GM12872 (cell line): ENCODE measurements at regions not wholly inside any gene's neighbourhood (a gene's known extent, or its start where the extent isn't known, plus 50 kb on each side); places are given as distances from the start of the nearest gene placed in this dataset.

ENCODE experiments used
- TF ChIP-seq, protein P1 (sequence below): IDR thresholded peaks from 3 replicates; pipeline ENCODE4 v1.5.1; 2011; ENCODE audit warnings: low read depth, mild to moderate bottlenecking, low read length, moderate library complexity; ENCODE audit not compliant: insufficient read depth

DNA sequence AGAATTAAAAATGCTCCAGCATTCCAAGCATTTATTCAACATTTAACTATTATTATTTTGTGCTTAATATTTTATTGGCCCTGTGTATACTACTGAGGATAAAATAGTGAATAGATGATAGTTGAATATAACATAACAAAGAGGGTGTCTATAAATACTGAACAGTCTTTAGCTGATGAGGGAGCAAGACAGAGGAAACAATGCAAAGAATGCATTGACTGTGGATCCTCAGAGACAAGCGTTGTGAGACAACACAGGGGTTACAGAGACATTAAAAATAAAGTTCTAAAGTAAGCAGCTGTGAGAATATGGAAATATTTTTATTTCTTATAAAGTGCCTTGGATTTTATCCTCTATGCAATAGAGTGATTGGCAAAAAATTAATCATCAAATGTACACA is 1133.1 kb downstream of the PLA2G4A start:
- TF ChIP-seq, protein P1, sequence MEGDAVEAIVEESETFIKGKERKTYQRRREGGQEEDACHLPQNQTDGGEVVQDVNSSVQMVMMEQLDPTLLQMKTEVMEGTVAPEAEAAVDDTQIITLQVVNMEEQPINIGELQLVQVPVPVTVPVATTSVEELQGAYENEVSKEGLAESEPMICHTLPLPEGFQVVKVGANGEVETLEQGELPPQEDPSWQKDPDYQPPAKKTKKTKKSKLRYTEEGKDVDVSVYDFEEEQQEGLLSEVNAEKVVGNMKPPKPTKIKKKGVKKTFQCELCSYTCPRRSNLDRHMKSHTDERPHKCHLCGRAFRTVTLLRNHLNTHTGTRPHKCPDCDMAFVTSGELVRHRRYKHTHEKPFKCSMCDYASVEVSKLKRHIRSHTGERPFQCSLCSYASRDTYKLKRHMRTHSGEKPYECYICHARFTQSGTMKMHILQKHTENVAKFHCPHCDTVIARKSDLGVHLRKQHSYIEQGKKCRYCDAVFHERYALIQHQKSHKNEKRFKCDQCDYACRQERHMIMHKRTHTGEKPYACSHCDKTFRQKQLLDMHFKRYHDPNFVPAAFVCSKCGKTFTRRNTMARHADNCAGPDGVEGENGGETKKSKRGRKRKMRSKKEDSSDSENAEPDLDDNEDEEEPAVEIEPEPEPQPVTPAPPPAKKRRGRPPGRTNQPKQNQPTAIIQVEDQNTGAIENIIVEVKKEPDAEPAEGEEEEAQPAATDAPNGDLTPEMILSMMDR = no peak

DNA sequence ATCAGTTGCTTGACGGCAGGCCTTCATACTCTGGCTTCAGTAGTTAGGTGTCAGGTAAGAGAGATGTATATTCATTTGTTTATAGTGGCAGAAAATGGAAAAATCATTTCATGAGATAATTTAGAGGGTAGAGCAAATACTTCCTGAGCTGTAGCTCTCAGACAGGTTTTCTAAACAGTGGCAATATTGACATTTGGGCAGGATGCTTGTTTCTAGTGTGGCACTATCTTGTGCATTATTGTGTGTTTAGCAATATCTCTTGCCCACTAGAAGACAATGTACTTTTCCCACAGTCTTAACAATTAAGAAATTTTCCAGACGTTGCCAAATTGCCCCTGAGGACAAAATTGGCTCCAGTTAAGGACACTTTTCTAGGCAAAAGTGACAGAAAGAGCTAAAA is 1143.1 kb downstream of the PLA2G4A start:
- TF ChIP-seq, protein P1 = no peak

DNA sequence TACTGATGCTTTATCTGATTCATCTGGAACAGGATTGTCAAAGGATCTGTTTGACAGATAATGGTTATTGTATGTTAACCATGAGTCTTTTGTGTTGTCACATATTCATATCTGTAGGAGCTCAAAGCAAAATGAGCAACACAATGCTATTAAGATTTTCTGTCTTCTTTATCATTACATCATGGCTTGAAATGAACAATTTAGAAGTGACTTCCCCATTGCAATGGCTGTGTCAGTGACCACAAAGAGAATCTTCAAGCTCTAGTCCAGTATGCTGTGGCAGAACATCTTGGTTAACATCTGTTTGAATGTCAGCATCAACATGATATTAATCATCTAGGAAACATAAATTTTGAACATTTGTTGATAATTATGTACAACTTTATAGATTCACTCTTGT is 1148.5 kb downstream of the PLA2G4A start:
- TF ChIP-seq, protein P1 = no peak

DNA sequence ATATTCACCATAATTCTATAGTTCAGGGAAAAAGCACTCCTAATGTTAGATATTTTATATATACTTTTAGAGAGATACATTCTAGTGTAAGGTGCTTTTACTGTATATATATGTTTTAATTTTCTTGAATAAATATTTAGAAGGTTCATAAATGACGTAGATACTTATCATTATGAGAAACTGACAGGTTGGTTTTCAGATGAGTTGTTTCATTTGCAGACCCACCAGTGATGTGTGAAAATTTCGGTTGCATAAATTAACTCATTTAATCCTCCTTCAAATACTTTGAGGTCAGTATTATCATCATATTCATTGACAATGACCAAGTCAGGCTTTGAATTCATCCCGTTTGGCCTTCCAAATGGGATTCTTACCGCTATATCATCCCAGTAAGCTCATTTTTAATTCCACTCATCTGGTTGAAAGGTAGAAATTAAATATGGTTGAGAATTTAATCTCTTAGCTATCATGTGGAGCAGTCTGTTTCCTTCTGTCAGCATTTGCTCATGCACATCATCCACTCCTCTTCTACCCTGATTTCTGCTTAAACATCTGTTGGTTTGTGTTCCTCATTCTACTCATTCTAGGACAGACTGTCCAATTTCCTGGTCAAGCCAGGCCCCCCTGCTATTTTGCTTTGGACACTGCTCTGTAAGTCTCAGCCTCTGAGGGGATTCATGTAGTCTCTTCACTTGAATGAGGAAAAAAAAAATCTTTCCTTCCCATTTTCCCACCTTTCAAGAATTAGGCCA is 1156.6 kb downstream of the PLA2G4A start:
- TF ChIP-seq, protein P1 = no peak

DNA sequence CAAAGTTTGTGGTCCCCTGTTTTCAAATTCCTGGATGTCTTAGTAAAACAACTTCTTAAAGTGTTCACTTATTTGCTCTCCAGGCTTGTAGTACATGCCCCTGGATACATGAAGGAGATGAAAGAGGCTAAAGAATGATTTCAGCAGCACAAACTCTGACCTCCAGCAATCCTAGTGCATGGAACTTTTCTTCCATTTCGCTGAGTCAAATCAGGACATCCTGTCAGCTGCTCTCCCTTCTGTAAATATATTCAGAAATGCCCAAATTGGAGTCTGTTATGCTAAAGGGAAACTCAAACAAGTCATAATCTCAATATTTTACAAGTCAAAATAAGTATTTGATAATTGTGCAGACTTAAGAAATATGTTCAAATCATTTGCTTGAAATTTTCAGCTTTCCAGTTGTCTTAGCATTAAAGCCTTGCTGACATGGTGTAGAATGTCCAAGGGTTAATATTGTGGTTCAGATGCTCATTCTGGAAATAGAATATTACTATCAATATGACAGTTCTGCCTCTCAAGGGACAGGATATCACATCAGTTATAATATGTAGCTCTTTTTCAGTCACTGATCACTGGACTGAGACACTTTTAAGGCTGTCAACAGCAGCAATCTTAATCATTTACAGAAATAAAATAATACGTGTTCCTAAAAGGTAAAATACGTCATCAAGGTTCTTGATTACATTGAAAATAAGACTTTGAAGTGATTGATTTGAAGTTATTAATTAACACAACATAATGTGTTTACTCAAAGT is 1157.3 kb downstream of the PLA2G4A start:
- TF ChIP-seq, protein P1 = no peak

DNA sequence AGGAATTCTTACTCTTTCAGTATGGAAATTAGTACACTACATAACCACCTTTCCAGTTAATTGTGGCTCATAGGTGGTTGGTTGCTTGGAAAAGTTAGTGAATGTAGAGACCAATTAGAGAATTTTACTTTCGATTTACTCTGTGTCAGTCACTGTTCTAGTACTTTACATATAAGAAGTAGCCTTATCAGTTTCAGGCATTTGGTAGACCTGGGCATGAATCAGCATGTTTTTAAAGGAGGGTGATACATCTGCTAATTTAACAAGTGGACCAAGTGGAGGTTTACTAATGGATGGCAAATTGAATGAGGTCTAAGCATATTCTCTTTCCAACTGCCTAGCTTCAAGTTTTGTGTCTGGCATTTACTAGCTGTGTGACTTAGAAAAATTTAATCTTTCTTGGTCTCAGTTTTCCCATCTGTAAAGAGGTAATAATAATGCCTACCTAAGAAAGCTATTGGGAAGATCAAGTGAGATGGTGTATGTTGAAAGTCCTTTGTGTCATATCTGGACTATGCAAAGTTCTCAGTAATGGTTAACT is 1158.6 kb downstream of the PLA2G4A start:
- TF ChIP-seq, protein P1 = no peak

DNA sequence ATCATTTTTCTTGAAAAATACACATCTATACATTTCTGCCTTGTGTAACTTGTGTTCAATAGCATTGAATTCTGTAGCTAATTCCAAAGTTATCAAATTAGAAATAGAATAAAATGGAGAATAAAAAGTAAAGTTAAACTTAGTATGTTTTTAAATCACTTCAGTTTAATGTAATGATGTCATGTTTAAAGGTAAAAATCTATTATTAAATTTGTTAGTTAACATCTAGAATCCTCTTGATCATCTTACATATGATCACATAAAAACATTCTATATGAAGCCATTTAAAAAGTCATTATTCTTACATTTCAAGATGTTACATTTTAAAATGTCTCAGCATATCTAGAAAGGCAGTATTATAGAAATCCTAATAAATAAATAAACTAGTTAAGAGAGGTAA is 1163.2 kb downstream of the PLA2G4A start:
- TF ChIP-seq, protein P1 = no peak
